ENCODE measurements at regions not wholly inside any gene's neighbourhood (a gene's known extent, or its start where the extent isn't known, plus 50 kb on each side); places are given as distances from the start of the nearest gene placed in this dataset.
"Not testable (repeated sequence)": the region's sequence is repeated elsewhere in the genome, so short reads cannot be mapped to it uniquely, and the experiment has no call there.

DNA sequence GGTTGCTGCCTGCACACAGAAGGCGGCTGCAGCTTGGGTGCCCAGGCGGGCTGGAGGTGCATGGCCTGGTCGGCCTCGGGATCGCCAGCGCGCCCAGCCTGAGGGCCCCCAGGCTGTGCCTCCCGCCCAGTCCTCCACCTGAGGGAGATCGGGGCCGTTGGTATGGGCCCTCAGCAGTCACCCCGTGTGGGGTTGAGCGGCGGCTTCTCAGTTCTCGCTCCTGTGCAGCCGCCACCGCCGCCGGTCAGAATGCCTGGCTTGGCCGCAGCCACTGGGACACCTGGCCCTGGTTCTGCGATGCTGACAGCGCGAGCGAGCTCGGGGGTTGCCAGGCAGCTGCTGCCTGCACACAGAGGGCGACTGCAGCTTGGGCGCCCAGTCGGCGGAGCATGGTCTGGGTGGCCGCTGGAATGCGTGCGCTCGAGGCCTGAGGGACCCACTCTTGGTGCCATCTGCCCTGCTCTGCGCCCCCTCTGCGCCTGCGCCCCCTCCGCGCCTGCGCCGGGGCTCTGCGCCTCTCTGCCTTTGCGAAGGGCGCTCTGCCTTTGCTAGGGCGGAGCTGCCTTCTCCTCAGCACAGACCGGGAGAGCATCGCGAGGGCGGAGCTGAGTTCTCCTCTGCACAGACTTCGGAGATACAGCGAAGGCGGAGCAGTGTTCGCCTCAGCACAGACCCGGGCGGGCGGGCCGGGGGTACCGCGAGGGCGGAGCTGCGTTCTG is 84.6 kb upstream of the ZNG1F start:
- not testable (repeated sequence) for H3K4ac ChIP-seq (ENCODE audit: low read depth, low read length); H3K14ac ChIP-seq (ENCODE audit: low read length); H3K18ac ChIP-seq (ENCODE audit: low read length); H3K4me1 ChIP-seq (ENCODE audit: control insufficient read depth in 1 of 2, insufficient read depth in 2 of 2, low read length in 2 of 2); H3K27ac ChIP-seq (ENCODE audit: low read depth, low read length); H3K36me3 ChIP-seq (ENCODE audit: control insufficient read depth in 1 of 2, insufficient read depth in 2 of 2, low read length in 2 of 2); H4K91ac ChIP-seq (ENCODE audit: low read depth, low read length); H2BK12ac ChIP-seq (ENCODE audit: low read length); H2BK5ac ChIP-seq (ENCODE audit: low read depth, low read length, poor library complexity); H2BK120ac ChIP-seq (ENCODE audit: insufficient read depth, low read length, poor library complexity); H3K27me3 ChIP-seq (ENCODE audit: insufficient read depth, low read length); H3K79me1 ChIP-seq (ENCODE audit: low read length); H3K9me3 ChIP-seq (ENCODE audit: insufficient read depth, low read depth, low read length); H2AK5ac ChIP-seq (ENCODE audit: low read length); H4K12ac ChIP-seq (ENCODE audit: low read depth, low read length); H3K23ac ChIP-seq (ENCODE audit: low read length); H3K9ac ChIP-seq (ENCODE audit: low read length); H3K79me2 ChIP-seq (ENCODE audit: control insufficient read depth, insufficient read depth, low read length, poor library complexity)
- peak overlapping the region; percentile 11 for H4K8ac ChIP-seq (ENCODE audit: low read depth, low read length)
- peak overlapping the region; percentile 61 for H3K4me3 ChIP-seq (ENCODE audit: low read depth, low read length)
- H3K4me2 ChIP-seq (ENCODE audit: low read length) = peak overlapping the region; percentile 69
- H2AFZ ChIP-seq (ENCODE audit: insufficient read depth, low read length, poor library complexity) = peak overlapping the region; percentile 8
- WGBS (ENCODE audit: extremely low coverage, insufficient coverage, insufficient read length) = no CpG with 5 or more reads among the region's 59 CpGs
- DNase-seq = peak; percentile 7 to 52

DNA sequence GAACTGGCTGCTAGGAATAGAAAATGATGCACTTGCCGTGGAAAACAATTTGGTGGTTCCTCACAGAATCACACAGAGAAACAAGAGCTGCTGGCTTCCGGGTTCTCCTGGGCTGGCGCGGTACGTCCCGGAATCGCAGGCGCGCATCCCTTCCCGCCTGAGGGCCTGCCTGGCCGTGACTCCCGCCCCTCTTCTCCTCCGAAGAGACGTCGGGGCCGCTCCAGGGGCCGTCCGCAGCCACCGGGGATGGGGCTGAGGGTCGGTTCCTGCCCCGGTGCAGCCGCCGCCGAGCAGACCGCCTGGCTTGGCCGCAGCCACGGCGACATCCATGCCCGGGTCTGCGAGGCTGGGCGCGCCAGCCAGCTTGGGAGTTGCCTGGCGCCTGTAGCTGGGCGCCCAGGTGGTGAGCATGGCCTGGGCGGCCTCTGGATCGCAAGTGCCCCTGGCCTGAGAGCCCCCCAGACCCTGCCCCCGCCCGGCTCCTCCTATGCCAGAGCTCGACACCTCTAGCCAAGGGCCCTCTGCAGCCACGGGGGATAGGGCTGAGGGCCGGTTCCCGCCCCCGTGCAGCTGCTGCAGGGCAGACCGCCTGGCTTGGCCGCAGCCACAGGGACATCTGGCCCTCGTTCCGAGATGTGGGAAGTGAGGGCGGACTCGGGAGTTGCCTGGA is 83.9 kb upstream of the ZNG1F start:
- not testable (repeated sequence) for H4K8ac ChIP-seq (ENCODE audit: low read depth, low read length); H2AK5ac ChIP-seq (ENCODE audit: low read length); H3K36me3 ChIP-seq (ENCODE audit: control insufficient read depth in 1 of 2, insufficient read depth in 2 of 2, low read length in 2 of 2); H4K91ac ChIP-seq (ENCODE audit: low read depth, low read length); H3K27ac ChIP-seq (ENCODE audit: low read depth, low read length); H2BK12ac ChIP-seq (ENCODE audit: low read length); H3K4ac ChIP-seq (ENCODE audit: low read depth, low read length); H3K18ac ChIP-seq (ENCODE audit: low read length); H3K9me3 ChIP-seq (ENCODE audit: insufficient read depth, low read depth, low read length); H3K9ac ChIP-seq (ENCODE audit: low read length); H2BK120ac ChIP-seq (ENCODE audit: insufficient read depth, low read length, poor library complexity); H3K4me3 ChIP-seq (ENCODE audit: low read depth, low read length); H3K23ac ChIP-seq (ENCODE audit: low read length); H2BK5ac ChIP-seq (ENCODE audit: low read depth, low read length, poor library complexity); H3K79me2 ChIP-seq (ENCODE audit: control insufficient read depth, insufficient read depth, low read length, poor library complexity); H2AFZ ChIP-seq (ENCODE audit: insufficient read depth, low read length, poor library complexity); H3K4me1 ChIP-seq (ENCODE audit: control insufficient read depth in 1 of 2, insufficient read depth in 2 of 2, low read length in 2 of 2); H3K14ac ChIP-seq (ENCODE audit: low read length); H3K27me3 ChIP-seq (ENCODE audit: insufficient read depth, low read length); H3K79me1 ChIP-seq (ENCODE audit: low read length); H4K12ac ChIP-seq (ENCODE audit: low read depth, low read length)
- WGBS (ENCODE audit: extremely low coverage, insufficient coverage, insufficient read length) = no CpG with 5 or more reads among the region's 49 CpGs
- peak; percentile 2 to 6 for DNase-seq
- H3K4me2 ChIP-seq (ENCODE audit: low read length) = peak overlapping the region; percentile 56

DNA sequence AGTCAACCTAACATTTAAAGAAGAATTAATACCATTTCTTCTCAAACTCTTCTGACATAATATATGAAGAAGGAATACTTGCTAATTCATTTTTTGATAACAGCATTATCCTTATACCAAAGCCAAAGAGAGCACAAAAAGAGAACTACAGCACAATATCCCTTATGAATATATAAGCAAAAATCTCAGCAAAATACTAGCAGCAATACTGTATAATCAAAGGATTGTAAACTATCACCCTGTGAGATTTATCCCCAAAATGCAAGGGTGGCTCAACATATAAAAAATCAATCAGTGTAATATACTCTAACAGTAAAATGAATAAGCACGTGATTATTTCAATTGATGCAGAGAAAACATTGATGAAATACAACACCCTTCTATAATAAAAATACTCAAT is 81.9 kb upstream of the ZNG1F start:
- not testable (repeated sequence) for H2AK5ac ChIP-seq (ENCODE audit: low read length); H3K27me3 ChIP-seq (ENCODE audit: insufficient read depth, low read length); H4K12ac ChIP-seq (ENCODE audit: low read depth, low read length); H3K14ac ChIP-seq (ENCODE audit: low read length); H2BK12ac ChIP-seq (ENCODE audit: low read length); H2BK120ac ChIP-seq (ENCODE audit: insufficient read depth, low read length, poor library complexity); H3K4me1 ChIP-seq (ENCODE audit: control insufficient read depth in 1 of 2, insufficient read depth in 2 of 2, low read length in 2 of 2); H3K79me2 ChIP-seq (ENCODE audit: control insufficient read depth, insufficient read depth, low read length, poor library complexity); H3K4ac ChIP-seq (ENCODE audit: low read depth, low read length); H3K9ac ChIP-seq (ENCODE audit: low read length); H2BK5ac ChIP-seq (ENCODE audit: low read depth, low read length, poor library complexity); H3K36me3 ChIP-seq (ENCODE audit: control insufficient read depth in 1 of 2, insufficient read depth in 2 of 2, low read length in 2 of 2); H3K23ac ChIP-seq (ENCODE audit: low read length); H3K4me3 ChIP-seq (ENCODE audit: low read depth, low read length); H3K18ac ChIP-seq (ENCODE audit: low read length); H4K91ac ChIP-seq (ENCODE audit: low read depth, low read length); H3K79me1 ChIP-seq (ENCODE audit: low read length); H2AFZ ChIP-seq (ENCODE audit: insufficient read depth, low read length, poor library complexity); H4K8ac ChIP-seq (ENCODE audit: low read depth, low read length); H3K4me2 ChIP-seq (ENCODE audit: low read length); H3K27ac ChIP-seq (ENCODE audit: low read depth, low read length); H3K9me3 ChIP-seq (ENCODE audit: insufficient read depth, low read depth, low read length); DNase-seq
- no CpG with 5 or more reads among the region's 1 CpG for WGBS (ENCODE audit: extremely low coverage, insufficient coverage, insufficient read length)

DNA sequence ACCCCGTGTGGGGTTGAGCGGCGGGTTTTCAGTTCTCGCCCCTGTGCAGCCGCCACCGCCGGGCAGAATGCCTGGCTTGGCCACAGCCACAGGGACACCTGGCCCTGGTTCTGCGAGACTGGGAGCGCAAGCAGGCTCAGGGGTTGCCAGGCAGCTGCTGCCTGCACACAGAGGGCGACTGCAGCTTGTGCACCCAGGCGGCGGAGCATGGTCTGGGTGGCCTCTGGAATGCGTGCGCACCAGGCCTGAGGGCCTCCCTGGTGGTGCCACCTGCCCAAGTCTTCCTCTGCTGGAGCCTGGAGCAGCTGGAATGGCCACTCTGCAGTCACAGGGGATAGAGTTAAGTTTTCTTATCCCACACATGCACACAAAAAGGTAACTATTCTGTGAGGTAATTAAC is 80.4 kb upstream of the ZNG1F start:
- H2AK5ac ChIP-seq (ENCODE audit: low read length); H3K4me2 ChIP-seq (ENCODE audit: low read length); H2BK12ac ChIP-seq (ENCODE audit: low read length); H3K4me1 ChIP-seq (ENCODE audit: control insufficient read depth in 1 of 2, insufficient read depth in 2 of 2, low read length in 2 of 2); H4K12ac ChIP-seq (ENCODE audit: low read depth, low read length); H3K23ac ChIP-seq (ENCODE audit: low read length); H4K8ac ChIP-seq (ENCODE audit: low read depth, low read length); H2BK5ac ChIP-seq (ENCODE audit: low read depth, low read length, poor library complexity); H3K36me3 ChIP-seq (ENCODE audit: control insufficient read depth in 1 of 2, insufficient read depth in 2 of 2, low read length in 2 of 2); DNase-seq; H3K79me2 ChIP-seq (ENCODE audit: control insufficient read depth, insufficient read depth, low read length, poor library complexity); H3K27me3 ChIP-seq (ENCODE audit: insufficient read depth, low read length); H3K4me3 ChIP-seq (ENCODE audit: low read depth, low read length); H3K4ac ChIP-seq (ENCODE audit: low read depth, low read length); H3K18ac ChIP-seq (ENCODE audit: low read length); H4K91ac ChIP-seq (ENCODE audit: low read depth, low read length); H3K14ac ChIP-seq (ENCODE audit: low read length); H3K9ac ChIP-seq (ENCODE audit: low read length); H3K9me3 ChIP-seq (ENCODE audit: insufficient read depth, low read depth, low read length); H2AFZ ChIP-seq (ENCODE audit: insufficient read depth, low read length, poor library complexity); H3K79me1 ChIP-seq (ENCODE audit: low read length); H3K27ac ChIP-seq (ENCODE audit: low read depth, low read length); H2BK120ac ChIP-seq (ENCODE audit: insufficient read depth, low read length, poor library complexity): not testable (repeated sequence)
- WGBS (ENCODE audit: extremely low coverage, insufficient coverage, insufficient read length) = no CpG with 5 or more reads among the region's 14 CpGs

Measured in trophoblast cell (in vitro differentiated cells and primary cell).